ENCODE measurements at regions not wholly inside any gene's neighbourhood (a gene's known extent, or its start where the extent isn't known, plus 50 kb on each side); places are given as distances from the start of the nearest gene placed in this dataset.

DNA sequence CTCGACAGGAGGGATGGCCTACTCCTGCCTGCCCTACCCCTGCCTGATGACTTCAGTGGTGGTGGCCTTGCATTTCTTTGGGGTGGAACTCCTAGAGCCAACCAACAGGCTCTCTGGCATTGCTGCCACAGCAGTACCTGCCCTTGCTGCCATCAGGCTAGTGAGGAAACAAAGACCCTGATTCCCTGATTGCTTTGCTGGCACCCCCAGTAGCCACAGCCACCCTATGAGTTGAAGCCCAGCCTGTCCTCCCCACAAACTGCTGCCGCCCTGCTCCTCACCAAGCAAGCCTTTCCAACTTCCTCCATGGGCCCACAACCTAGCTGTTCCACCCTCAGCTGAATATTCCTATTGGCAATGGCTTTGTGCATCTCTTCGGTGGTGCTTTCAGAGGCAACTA is 52.5 kb upstream of the KHDRBS2 start:
- TF ChIP-seq FOXP2 (optimal IDR thresholded peaks at IDR 0.05; ENCODE audit: control extremely low read depth, extremely low read length, insufficient read depth), result no peak
- no peak for TF ChIP-seq POLR2AphosphoS5 (IDR thresholded peaks at IDR 0.05; ENCODE audit: borderline replicate concordance, low read depth, low read length)
- no peak for TF ChIP-seq EZH2 (IDR thresholded peaks at IDR 0.05)
- Histone ChIP-seq H3K4me3 (no peak overlapping the region), H3K9me3 (ENCODE audit: low read depth, low read length) (no peaks in the 10 kb centered on the region), H3K9ac (ENCODE audit: insufficient read length) (no peak overlapping the region), H3K27ac (no peak overlapping the region), H3K36me3 (ENCODE audit: insufficient read depth, low read length) (no peaks in the 10 kb centered on the region)
- no peak for DNase-seq (ENCODE audit: low read depth, low spot score)
